GM12865 (cell line): ENCODE measurements at regions not wholly inside any gene's neighbourhood (a gene's known extent, or its start where the extent isn't known, plus 50 kb on each side); places are given as distances from the start of the nearest gene placed in this dataset.

Experiments
- DNase-seq: peaks from one replicate; pipeline ENCODE4 v3.0.0; 2010; ENCODE audit warnings: low read depth
- H3K4me3 ChIP-seq: 2 replicates; pipeline ENCODE4 v1.5.1; 2011; ENCODE audit warnings: mild to moderate bottlenecking, low read depth, low read length, control low read depth
- CTCF ChIP-seq: IDR thresholded peaks from 2 replicates; pipeline ENCODE4 v1.5.1; 2011; ENCODE audit warnings: low read length, control low read depth, low read depth, inconsistent platforms; ENCODE audit not compliant: insufficient read depth; ENCODE audit errors: missing control alignments

- no peak for TF ChIP-seq CTCF
- DNase-seq: peak; percentile 9
- H3K4me3 ChIP-seq: no peak overlapping the region
These were observed 201.2 kb upstream of the NWD2 start for GRCh38 chr4:37043342-37043741.

GRCh38 chr4:37051111-37051510 lies 193.4 kb upstream of the NWD2 start:
- TF ChIP-seq CTCF: no peak
- no peak overlapping the region for H3K4me3 ChIP-seq

GRCh38 chr4:37051866-37052265 lies 192.7 kb upstream of the NWD2 start:
- no peak overlapping the region for H3K4me3 ChIP-seq
- DNase-seq: no peak
- no peak for TF ChIP-seq CTCF

More at GRCh38 chr4:37051111-37051510, 193.4 kb upstream of the NWD2 start:
- no peak for DNase-seq

- no peak overlapping the region for H3K4me3 ChIP-seq
- no peak for TF ChIP-seq CTCF
- DNase-seq: no peak
These were observed 189.9 kb upstream of the NWD2 start for GRCh38 chr4:37054531-37055077.

GRCh38 chr4:37058826-37059225 lies 185.7 kb upstream of the NWD2 start:
- DNase-seq: no peak
- H3K4me3 ChIP-seq: no peak overlapping the region
- no peak for TF ChIP-seq CTCF

GRCh38 chr4:37066159-37066558 lies 178.4 kb upstream of the NWD2 start:
- no peak for DNase-seq
- H3K4me3 ChIP-seq: no peak overlapping the region
- no peak for TF ChIP-seq CTCF

GRCh38 chr4:37068580-37068979 lies 176.0 kb upstream of the NWD2 start:
- DNase-seq: peak; percentile 7
- H3K4me3 ChIP-seq: no peak overlapping the region
- TF ChIP-seq CTCF: no peak
